ENCODE measurements at regions not wholly inside any gene's neighbourhood (a gene's known extent, or its start where the extent isn't known, plus 50 kb on each side); places are given as distances from the start of the nearest gene placed in this dataset.

GRCh38 chr11:57131080-57131790 lies 50.5 kb upstream of the LRRC55 start:
- H3K4me3 ChIP-seq (ENCODE audit: low read depth, low read length) = no peak overlapping the region
- peak; percentile 50 for TF ChIP-seq CTCF (IDR thresholded peaks at IDR 0.05; ENCODE audit: low read depth, low read length, missing control alignments)
- DNase-seq (ENCODE audit: low read depth) = no peak
